ENCODE measurements at regions not wholly inside any gene's neighbourhood (a gene's known extent, or its start where the extent isn't known, plus 50 kb on each side); places are given as distances from the start of the nearest gene placed in this dataset.

GRCh38 chr9:17906176-17906840, 327.4 kb downstream of the SH3GL2 start:
- TF ChIP-seq TAF1 (IDR thresholded peaks at IDR 0.05; ENCODE audit: borderline replicate concordance, low read depth, low read length) (no peak), IRF3 (IDR thresholded peaks at IDR 0.05) (no peak), ATF3 (IDR thresholded peaks at IDR 0.05; ENCODE audit: borderline replicate concordance, extremely low read depth, low read depth, low read length) (no peak), CBFB (IDR thresholded peaks at IDR 0.05; ENCODE audit: low read depth) (no peak), CBX5 (IDR thresholded peaks at IDR 0.05; ENCODE audit: low read depth) (no peak), CTCF (IDR thresholded peaks at IDR 0.05 in 2 of 3, conservative IDR thresholded peaks at IDR 0.05 in 1 of 3; ENCODE audit: control insufficient read depth in 2 of 3, extremely low read depth in 1 of 3, insufficient read depth in 1 of 3, low read depth in 3 of 3, low read length in 3 of 3) (no peak), EZH2 (IDR thresholded peaks at IDR 0.05; ENCODE audit: borderline replicate concordance, control insufficient read depth, low read depth, low read length) (no peak), JUNB (IDR thresholded peaks at IDR 0.05) (no peak)
